ENCODE measurements at regions not wholly inside any gene's neighbourhood (a gene's known extent, or its start where the extent isn't known, plus 50 kb on each side); places are given as distances from the start of the nearest gene placed in this dataset.

- TF ChIP-seq EZH2 (IDR thresholded peaks at IDR 0.05; ENCODE audit: borderline replicate concordance, low read length) (no peak), CTCF (conservative IDR thresholded peaks at IDR 0.05 in 1 of 2, IDR thresholded peaks at IDR 0.05 in 1 of 2; ENCODE audit: extremely low read depth in 1 of 2, insufficient read depth in 1 of 2, low read depth in 1 of 2, low read length in 2 of 2) (no peak)
Observed at GRCh38 chr6:141963543-141964295, 169.0 kb upstream of the GJE1 start.

Measured in mammary epithelial cell (primary cell).